Stomach (tissue), 8 donors: ENCODE measurements at regions not wholly inside any gene's neighbourhood (a gene's known extent, or its start where the extent isn't known, plus 50 kb on each side); places are given as distances from the start of the nearest gene placed in this dataset.

ENCODE experiments used
- DNase-seq, 2 donors: peaks; one replicate each; pipeline versions ENCODE4 v3.0.0 to v3.0.0-alpha.2; 2013 to 2019
- H3K27ac ChIP-seq, 5 donors: fragments of 200-600 bp in 4 of 5; sonication (generic) in 4 of 5; one replicate each; pipeline ENCODE4 v1.5.1; 2013 to 2019; ENCODE audit warnings: mild to moderate bottlenecking in 1 of 5, moderate library complexity in 1 of 5
- H3K27me3 ChIP-seq, 3 donors: fragments of 200-600 bp; sonication (generic); one replicate each; pipeline ENCODE4 v1.5.1; 2017 to 2019; ENCODE audit warnings: mixed run types in 1 of 3
- H3K36me3 ChIP-seq, 4 donors: fragments of 200-600 bp; sonication (generic); 1 replicate in 3 of 4; 2 replicates in 1 of 4; pipeline ENCODE4 v1.5.1; 2016 to 2019
- H3K4me1 ChIP-seq, 4 donors: fragments of 200-600 bp; sonication (generic); one replicate each; pipeline ENCODE4 v1.5.1; 2016 to 2019
- H3K4me3 ChIP-seq, 4 donors: fragments of 200-600 bp; sonication (generic) in 3 of 4; one replicate each; pipeline ENCODE4 v1.5.1; 2016 to 2019; ENCODE audit warnings: mild to moderate bottlenecking in 1 of 4
- H3K9me3 ChIP-seq, 4 donors: fragments of 200-600 bp; sonication (generic); one replicate each; pipeline ENCODE4 v1.5.1; 2016 to 2019
- EP300 ChIP-seq: sonication (generic); formaldehyde crosslinking; IDR thresholded peaks from one replicate; pipeline ENCODE4 v1.6.1; 2017; ENCODE audit warnings: antibody characterized with exemption
- POLR2A ChIP-seq, 4 donors: fragments of 450-650 bp; IDR thresholded peaks; one replicate each; pipeline ENCODE4 v1.6.1; 2016; ENCODE audit warnings: antibody characterized with exemption in 4 of 4, control low read depth in 2 of 4, mild to moderate bottlenecking in 1 of 4, moderate library complexity in 1 of 4
- POLR2AphosphoS5 ChIP-seq, 3 donors: sonication (generic); formaldehyde crosslinking; IDR thresholded peaks; one replicate each; pipeline ENCODE4 v1.6.1; 2016; ENCODE audit warnings: antibody characterized with exemption in 3 of 3
- WGBS, 5 donors: extraction: QIAGEN DNeasy Blood & Tissue Kit in 3 of 5; methylation state at CpG; one replicate each; pipeline versions ENCODE4 v1.1.5 to v1.1.7; 2013 to 2018; 5-methylcytosine and 5-hydroxymethylcytosine counted together
- intact Hi-C: fragments of 100-400 bp; cut with DNase I; formaldehyde crosslinking; loops from one replicate; pipeline ENCODE4 v1.15.1; 2023; ENCODE audit warnings: low total_unique reads
- TF ChIP-seq, protein P1 (sequence below), 7 experiments: fragments of 450-650 bp in 4 of 7; fragments of 200-600 bp in 3 of 7; sonication (generic) in 3 of 7; IDR thresholded peaks; one replicate each; pipeline ENCODE4 v1.5.1; 2016 to 2019; ENCODE audit warnings: antibody characterized with exemption in 7 of 7, control low read depth in 2 of 7, mild to moderate bottlenecking in 1 of 7
- donor health status: healthy with polysubstance abuse.
- donor health status: Bipolar disorder and iron deficiency.
- donor health status: healthy.

DNA sequence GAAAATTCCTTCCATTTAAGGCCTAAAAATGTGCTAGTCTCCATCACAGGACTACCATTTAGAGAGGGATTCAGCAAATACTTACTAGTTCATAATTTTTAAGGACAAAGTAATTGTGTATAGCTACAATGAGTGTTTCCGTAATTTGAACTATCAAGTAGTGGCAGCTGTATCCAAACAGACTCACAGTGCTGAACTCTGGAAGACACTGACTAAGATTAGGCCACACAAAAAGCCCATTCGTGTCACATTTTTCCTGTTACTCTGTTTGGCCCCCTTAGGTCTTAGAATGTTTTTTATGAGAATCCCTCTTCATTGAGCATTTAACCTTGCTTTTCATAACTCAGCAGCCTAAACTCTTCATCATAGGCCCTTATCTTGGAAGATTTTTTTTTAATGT lies 731.2 kb upstream of the PCDH9 start:
- H3K27ac ChIP-seq = no peak overlapping the region
- H3K4me1 ChIP-seq = no peaks in the 10 kb centered on the region
- DNase-seq = no peak
- 57 to 69% (median 60%) methylated on average over 2 of the region's 2 CpGs for WGBS, 5 donors
- no peak overlapping the region for H3K4me3 ChIP-seq
- no peaks in the 10 kb centered on the region for H3K36me3 ChIP-seq
- H3K9me3 ChIP-seq = peaks cover 0 to 5% (median 0%) of the 10 kb centered on the region in 4 donors
- no peaks in the 10 kb centered on the region for H3K27me3 ChIP-seq
- TF ChIP-seq EP300 = no peak
- TF ChIP-seq POLR2AphosphoS5 (IDR thresholded peaks at IDR 0.05) = no peak
- no peak for TF ChIP-seq POLR2A (IDR thresholded peaks at IDR 0.05)
- TF ChIP-seq, protein P1, sequence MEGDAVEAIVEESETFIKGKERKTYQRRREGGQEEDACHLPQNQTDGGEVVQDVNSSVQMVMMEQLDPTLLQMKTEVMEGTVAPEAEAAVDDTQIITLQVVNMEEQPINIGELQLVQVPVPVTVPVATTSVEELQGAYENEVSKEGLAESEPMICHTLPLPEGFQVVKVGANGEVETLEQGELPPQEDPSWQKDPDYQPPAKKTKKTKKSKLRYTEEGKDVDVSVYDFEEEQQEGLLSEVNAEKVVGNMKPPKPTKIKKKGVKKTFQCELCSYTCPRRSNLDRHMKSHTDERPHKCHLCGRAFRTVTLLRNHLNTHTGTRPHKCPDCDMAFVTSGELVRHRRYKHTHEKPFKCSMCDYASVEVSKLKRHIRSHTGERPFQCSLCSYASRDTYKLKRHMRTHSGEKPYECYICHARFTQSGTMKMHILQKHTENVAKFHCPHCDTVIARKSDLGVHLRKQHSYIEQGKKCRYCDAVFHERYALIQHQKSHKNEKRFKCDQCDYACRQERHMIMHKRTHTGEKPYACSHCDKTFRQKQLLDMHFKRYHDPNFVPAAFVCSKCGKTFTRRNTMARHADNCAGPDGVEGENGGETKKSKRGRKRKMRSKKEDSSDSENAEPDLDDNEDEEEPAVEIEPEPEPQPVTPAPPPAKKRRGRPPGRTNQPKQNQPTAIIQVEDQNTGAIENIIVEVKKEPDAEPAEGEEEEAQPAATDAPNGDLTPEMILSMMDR (IDR thresholded peaks at IDR 0.05) = no peak
- intact Hi-C loops = no loop called here

DNA sequence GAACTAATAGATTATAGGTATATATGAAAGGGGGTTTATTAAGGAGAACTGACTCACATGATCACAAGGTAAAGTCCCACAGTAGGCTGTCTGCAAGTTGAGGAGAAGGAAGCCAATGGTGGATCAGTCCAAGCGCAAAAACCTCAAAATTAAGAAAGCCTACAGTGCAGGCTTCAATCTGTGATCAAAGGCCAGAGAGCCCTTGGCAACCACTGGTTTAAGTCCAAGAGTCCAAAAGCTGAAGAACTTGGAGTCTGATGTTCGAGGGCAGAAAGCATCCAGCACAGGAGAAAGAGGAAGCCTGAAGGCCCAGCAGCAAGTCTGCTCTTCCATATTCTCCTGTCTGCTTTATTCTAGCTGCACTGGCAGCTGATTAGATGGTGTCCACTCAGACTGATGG lies 721.3 kb upstream of the PCDH9 start:
- Histone ChIP-seq H3K4me3 (no peak overlapping the region), H3K4me1 (no peaks in the 10 kb centered on the region), H3K27me3 (no peaks in the 10 kb centered on the region), H3K27ac (no peak overlapping the region), H3K36me3 (no peaks in the 10 kb centered on the region), H3K9me3 (peaks cover 0 to 3% (median 0%) of the 10 kb centered on the region in 4 donors)
- 68 to 81% (median 71%) methylated on average over 2 of the region's 2 CpGs for WGBS, 5 donors
- no peak for TF ChIP-seq EP300
- TF ChIP-seq POLR2AphosphoS5 (IDR thresholded peaks at IDR 0.05) = no peak
- TF ChIP-seq POLR2A (IDR thresholded peaks at IDR 0.05) = no peak
- TF ChIP-seq, protein P1 (IDR thresholded peaks at IDR 0.05) = no peak
- DNase-seq = no peak
- intact Hi-C loops = no loop called here

GRCh38 chr13:67950603-67951002 lies 720.5 kb upstream of the PCDH9 start:
- WGBS, 5 donors = 79 to 89% (median 86%) methylated on average over 3 of the region's 3 CpGs

GRCh38 chr13:67946131-67946530 lies 716.0 kb upstream of the PCDH9 start:
- no peak for DNase-seq
- TF ChIP-seq POLR2AphosphoS5 (IDR thresholded peaks at IDR 0.05) (no peak), POLR2A (IDR thresholded peaks at IDR 0.05) (no peak), EP300 (no peak)
- TF ChIP-seq, protein P1 (IDR thresholded peaks at IDR 0.05) = no peak
- intact Hi-C loops = no loop called here
- Histone ChIP-seq H3K36me3 (no peaks in the 10 kb centered on the region), H3K27ac (no peak overlapping the region), H3K9me3 (no peaks in the 10 kb centered on the region), H3K4me3 (no peak overlapping the region), H3K27me3 (no peaks in the 10 kb centered on the region), H3K4me1 (no peaks in the 10 kb centered on the region)
- 66 to 79% (median 75%) methylated on average over 4 of the region's 4 CpGs for WGBS, 5 donors

More at GRCh38 chr13:67950603-67951002, 720.5 kb upstream of the PCDH9 start:
- intact Hi-C loops = no loop called here
- Histone ChIP-seq H3K4me1 (no peaks in the 10 kb centered on the region), H3K36me3 (no peaks in the 10 kb centered on the region), H3K27me3 (no peaks in the 10 kb centered on the region), H3K27ac (no peak overlapping the region), H3K4me3 (no peak overlapping the region), H3K9me3 (no peaks in the 10 kb centered on the region)
- no peak for DNase-seq
- TF ChIP-seq, protein P1 (IDR thresholded peaks at IDR 0.05) = no peak
- TF ChIP-seq EP300 (no peak), POLR2A (IDR thresholded peaks at IDR 0.05) (no peak), POLR2AphosphoS5 (IDR thresholded peaks at IDR 0.05) (no peak)
